ENCODE measurements at regions not wholly inside any gene's neighbourhood (a gene's known extent, or its start where the extent isn't known, plus 50 kb on each side); places are given as distances from the start of the nearest gene placed in this dataset.

DNA sequence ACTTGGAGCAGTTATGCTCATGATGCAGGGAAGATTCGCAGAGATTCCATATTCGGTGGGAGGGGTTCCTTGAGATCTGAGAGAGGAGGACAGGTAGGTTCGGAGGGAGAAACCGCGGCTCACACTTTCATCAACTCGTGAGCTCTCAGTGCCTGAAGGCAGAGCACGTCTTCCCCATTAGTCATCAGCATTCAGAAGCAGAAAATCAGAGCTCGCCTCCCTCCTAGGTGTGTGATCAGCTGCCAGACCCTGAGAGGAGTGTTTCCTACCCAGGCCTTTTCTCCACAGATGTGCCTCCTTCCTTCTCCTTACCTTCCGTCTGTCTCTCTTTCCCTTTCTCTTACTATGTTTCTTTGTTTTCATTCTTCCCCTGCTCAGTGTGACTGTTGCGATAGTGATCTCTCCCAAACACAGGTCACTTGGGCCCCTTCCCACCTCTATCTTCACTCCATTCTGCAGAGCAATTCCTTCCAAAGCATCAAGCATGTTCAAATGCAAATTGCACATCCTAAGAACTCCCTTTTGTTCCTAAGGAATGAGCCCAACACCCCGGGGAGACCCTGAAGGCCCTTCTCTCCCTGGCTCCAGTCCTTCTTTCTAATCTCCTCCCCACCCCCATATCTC, 389.5 kb downstream of the UQCRFS1 start:
- TF ChIP-seq CREB1 (IDR thresholded peaks at IDR 0.05; ENCODE audit: low read depth) (no peak), EGR1 (IDR thresholded peaks at IDR 0.05) (no peak), ZBTB7A (IDR thresholded peaks at IDR 0.05; ENCODE audit: low read depth) (no peak), RAD21 (IDR thresholded peaks at IDR 0.05; ENCODE audit: low read depth) (no peak), USF1 (IDR thresholded peaks at IDR 0.05) (no peak), NFIC (IDR thresholded peaks at IDR 0.05) (no peak), TEAD4 (IDR thresholded peaks at IDR 0.05) (no peak), CEBPB (IDR thresholded peaks at IDR 0.05) (no peak), YY1 (IDR thresholded peaks at IDR 0.05; ENCODE audit: low read depth) (no peak), EP300 (IDR thresholded peaks at IDR 0.05; ENCODE audit: borderline replicate concordance) (no peak), TAF1 (IDR thresholded peaks at IDR 0.05; ENCODE audit: low read depth) (no peak)
- TF ChIP-seq, protein P1, sequence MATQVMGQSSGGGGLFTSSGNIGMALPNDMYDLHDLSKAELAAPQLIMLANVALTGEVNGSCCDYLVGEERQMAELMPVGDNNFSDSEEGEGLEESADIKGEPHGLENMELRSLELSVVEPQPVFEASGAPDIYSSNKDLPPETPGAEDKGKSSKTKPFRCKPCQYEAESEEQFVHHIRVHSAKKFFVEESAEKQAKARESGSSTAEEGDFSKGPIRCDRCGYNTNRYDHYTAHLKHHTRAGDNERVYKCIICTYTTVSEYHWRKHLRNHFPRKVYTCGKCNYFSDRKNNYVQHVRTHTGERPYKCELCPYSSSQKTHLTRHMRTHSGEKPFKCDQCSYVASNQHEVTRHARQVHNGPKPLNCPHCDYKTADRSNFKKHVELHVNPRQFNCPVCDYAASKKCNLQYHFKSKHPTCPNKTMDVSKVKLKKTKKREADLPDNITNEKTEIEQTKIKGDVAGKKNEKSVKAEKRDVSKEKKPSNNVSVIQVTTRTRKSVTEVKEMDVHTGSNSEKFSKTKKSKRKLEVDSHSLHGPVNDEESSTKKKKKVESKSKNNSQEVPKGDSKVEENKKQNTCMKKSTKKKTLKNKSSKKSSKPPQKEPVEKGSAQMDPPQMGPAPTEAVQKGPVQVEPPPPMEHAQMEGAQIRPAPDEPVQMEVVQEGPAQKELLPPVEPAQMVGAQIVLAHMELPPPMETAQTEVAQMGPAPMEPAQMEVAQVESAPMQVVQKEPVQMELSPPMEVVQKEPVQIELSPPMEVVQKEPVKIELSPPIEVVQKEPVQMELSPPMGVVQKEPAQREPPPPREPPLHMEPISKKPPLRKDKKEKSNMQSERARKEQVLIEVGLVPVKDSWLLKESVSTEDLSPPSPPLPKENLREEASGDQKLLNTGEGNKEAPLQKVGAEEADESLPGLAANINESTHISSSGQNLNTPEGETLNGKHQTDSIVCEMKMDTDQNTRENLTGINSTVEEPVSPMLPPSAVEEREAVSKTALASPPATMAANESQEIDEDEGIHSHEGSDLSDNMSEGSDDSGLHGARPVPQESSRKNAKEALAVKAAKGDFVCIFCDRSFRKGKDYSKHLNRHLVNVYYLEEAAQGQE (IDR thresholded peaks at IDR 0.05; ENCODE audit: low read depth) = no peak

- TF ChIP-seq TEAD4 (IDR thresholded peaks at IDR 0.05) (no peak), ZBTB7A (IDR thresholded peaks at IDR 0.05; ENCODE audit: low read depth) (no peak), RAD21 (IDR thresholded peaks at IDR 0.05; ENCODE audit: low read depth) (no peak)
These were observed 392.7 kb downstream of the UQCRFS1 start for GRCh38 chr19:28820289-28820688.

GRCh38 chr19:28815257-28815656, 397.7 kb downstream of the UQCRFS1 start:
- TF ChIP-seq FOXM1 (IDR thresholded peaks at IDR 0.05; ENCODE audit: borderline replicate concordance, low read depth) (no peak), CREB1 (IDR thresholded peaks at IDR 0.05; ENCODE audit: low read depth) (no peak), TEAD4 (IDR thresholded peaks at IDR 0.05) (no peak)

- TF ChIP-seq TEAD4 (IDR thresholded peaks at IDR 0.05) = no peak
- no peak for TF ChIP-seq FOXM1 (IDR thresholded peaks at IDR 0.05; ENCODE audit: borderline replicate concordance, low read depth)
- TF ChIP-seq CREB1 (IDR thresholded peaks at IDR 0.05; ENCODE audit: low read depth) = no peak
- TF ChIP-seq, protein P1 (IDR thresholded peaks at IDR 0.05; ENCODE audit: low read depth) = no peak
- TF ChIP-seq TCF12 (IDR thresholded peaks at IDR 0.05; ENCODE audit: low read depth) = no peak
- TF ChIP-seq YY1 (IDR thresholded peaks at IDR 0.05; ENCODE audit: low read depth) = no peak
- no peak for TF ChIP-seq EGR1 (IDR thresholded peaks at IDR 0.05)
These were observed 418.6 kb downstream of the UQCRFS1 start for GRCh38 chr19:28794301-28794700.

DNA sequence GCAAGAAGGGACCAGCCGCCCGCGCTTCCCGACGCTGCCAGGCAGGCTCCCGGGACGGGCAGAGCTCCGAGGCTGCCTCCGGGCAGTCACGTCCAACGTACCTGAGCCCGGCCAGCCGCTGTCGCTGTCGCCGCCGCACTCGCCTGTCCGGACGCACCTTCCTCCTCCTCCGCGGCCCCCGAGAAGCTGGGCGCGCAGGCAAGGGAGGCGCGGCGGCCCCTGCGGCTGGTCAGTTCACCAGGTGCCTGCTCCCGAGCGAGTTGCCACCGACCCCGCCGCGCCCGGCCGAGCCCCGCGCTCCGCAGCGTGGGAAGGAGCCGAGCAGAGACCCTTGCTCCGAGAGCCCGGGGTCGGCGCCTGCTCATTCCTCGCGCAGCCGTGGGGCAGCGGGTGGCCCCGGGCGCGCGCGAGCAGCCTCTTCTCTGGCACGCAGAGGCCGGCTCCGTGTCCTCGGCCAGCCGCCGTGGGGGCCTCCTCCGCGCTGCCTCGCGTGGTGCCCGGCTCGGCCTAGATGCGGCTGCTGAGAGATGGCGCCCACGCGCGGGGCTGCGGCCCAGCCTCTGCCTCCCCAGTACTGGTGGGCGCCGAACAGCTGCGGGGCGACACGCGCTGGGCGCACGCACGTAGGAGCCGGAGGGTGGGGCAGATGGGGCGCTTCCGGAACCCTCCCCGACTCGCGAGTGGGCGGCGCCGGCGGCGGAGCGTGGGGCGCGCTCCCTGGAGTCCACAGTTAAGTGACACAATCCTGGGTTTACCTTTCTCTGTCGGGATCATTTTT, 419.4 kb downstream of the UQCRFS1 start:
- TF ChIP-seq, protein P2, sequence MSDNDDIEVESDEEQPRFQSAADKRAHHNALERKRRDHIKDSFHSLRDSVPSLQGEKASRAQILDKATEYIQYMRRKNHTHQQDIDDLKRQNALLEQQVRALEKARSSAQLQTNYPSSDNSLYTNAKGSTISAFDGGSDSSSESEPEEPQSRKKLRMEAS (IDR thresholded peaks at IDR 0.05) = no peak
- TF ChIP-seq ZBTB7A (IDR thresholded peaks at IDR 0.05; ENCODE audit: low read depth) = no peak
- TF ChIP-seq TEAD4 (IDR thresholded peaks at IDR 0.05) = no peak
- TF ChIP-seq CREB1 (IDR thresholded peaks at IDR 0.05; ENCODE audit: low read depth) = no peak
- TF ChIP-seq YY1 (IDR thresholded peaks at IDR 0.05; ENCODE audit: low read depth) = no peak
- TF ChIP-seq EGR1 (IDR thresholded peaks at IDR 0.05) = no peak
- no peak for TF ChIP-seq RAD21 (IDR thresholded peaks at IDR 0.05; ENCODE audit: low read depth)
- TF ChIP-seq FOXM1 (IDR thresholded peaks at IDR 0.05; ENCODE audit: borderline replicate concordance, low read depth) = no peak
- no peak for TF ChIP-seq EP300 (IDR thresholded peaks at IDR 0.05; ENCODE audit: borderline replicate concordance)
- TF ChIP-seq USF1 (IDR thresholded peaks at IDR 0.05) = no peak
- TF ChIP-seq, protein P1 (IDR thresholded peaks at IDR 0.05; ENCODE audit: low read depth) = no peak
- no peak for TF ChIP-seq NFIC (IDR thresholded peaks at IDR 0.05)
- no peak for TF ChIP-seq TCF12 (IDR thresholded peaks at IDR 0.05; ENCODE audit: low read depth)
- no peak for TF ChIP-seq TAF1 (IDR thresholded peaks at IDR 0.05; ENCODE audit: low read depth)
- TF ChIP-seq CEBPB (IDR thresholded peaks at IDR 0.05) = no peak

All from Ishikawa (cell line).